WTC11 (cell line): ENCODE measurements at regions not wholly inside any gene's neighbourhood (a gene's known extent, or its start where the extent isn't known, plus 50 kb on each side); places are given as distances from the start of the nearest gene placed in this dataset.

Experiments
- AFF4 ChIP-seq: sonication (generic); formaldehyde crosslinking; IDR thresholded peaks from 2 replicates; pipeline ENCODE4 v1.8.1; 2023; ENCODE audit warnings: mild to moderate bottlenecking, missing genetic modification reagents, borderline replicate concordance
- ATF1 ChIP-seq: sonication (generic); formaldehyde crosslinking; IDR thresholded peaks from 2 replicates; pipeline ENCODE4 v1.8.1; 2023; ENCODE audit warnings: mild to moderate bottlenecking, moderate library complexity, missing genetic modification reagents
- ATF2 ChIP-seq: sonication (generic); formaldehyde crosslinking; IDR thresholded peaks from 2 replicates; pipeline ENCODE4 v1.8.1; 2022; ENCODE audit warnings: low read depth, missing genetic modification reagents, borderline replicate concordance
- CBFB ChIP-seq: sonication (generic); formaldehyde crosslinking; IDR thresholded peaks from 2 replicates; pipeline ENCODE4 v1.8.1; 2022; ENCODE audit warnings: mild to moderate bottlenecking, low read depth, missing genetic modification reagents
- CREB1 ChIP-seq: sonication (generic); formaldehyde crosslinking; IDR thresholded peaks from 2 replicates; pipeline ENCODE4 v1.8.0; 2023; ENCODE audit warnings: mild to moderate bottlenecking, missing genetic modification reagents
- CTCF ChIP-seq: fragments of 200-600 bp; IDR thresholded peaks from 2 replicates; pipeline ENCODE4 v1.8.0; 2022; ENCODE audit warnings: antibody characterized with exemption
- EMX1 ChIP-seq: fragments of 250-450 bp; sonication (Bioruptor Pico); IDR thresholded peaks from 2 replicates; pipeline ENCODE4 v1.8.0; 2021; ENCODE audit warnings: mild to moderate bottlenecking
- JAZF1 ChIP-seq: fragments of 250-450 bp; sonication (Bioruptor Pico); IDR thresholded peaks from 2 replicates; pipeline ENCODE4 v1.9.0; 2021; ENCODE audit warnings: moderate library complexity, mild to moderate bottlenecking, inconsistent platforms
- MAX ChIP-seq: sonication (generic); formaldehyde crosslinking; IDR thresholded peaks from 2 replicates; pipeline ENCODE4 v1.8.0; 2022; ENCODE audit warnings: mild to moderate bottlenecking, missing genetic modification reagents
- TCF7 ChIP-seq: sonication (generic); formaldehyde crosslinking; IDR thresholded peaks from 2 replicates; pipeline ENCODE4 v1.8.0; 2022; ENCODE audit warnings: mild to moderate bottlenecking, low read depth, missing genetic modification reagents, moderate library complexity

GRCh38 chr2:224162122-224162521 is 123.0 kb upstream of the SERPINE2 start:
- TF ChIP-seq EMX1 (CRISPR knock-in tag) (no peak), ATF2 (no peak), ATF1 (no peak), CTCF (no peak), AFF4 (CRISPR knock-in tag) (no peak), JAZF1 (CRISPR knock-in tag) (no peak), CBFB (CRISPR knock-in tag) (no peak), TCF7 (CRISPR knock-in tag) (no peak), CREB1 (CRISPR knock-in tag) (no peak), MAX (CRISPR knock-in tag) (no peak)
